ENCODE measurements at regions not wholly inside any gene's neighbourhood (a gene's known extent, or its start where the extent isn't known, plus 50 kb on each side); places are given as distances from the start of the nearest gene placed in this dataset.
"Not testable (repeated sequence)": the region's sequence is repeated elsewhere in the genome, so short reads cannot be mapped to it uniquely, and the experiment has no call there.

DNA sequence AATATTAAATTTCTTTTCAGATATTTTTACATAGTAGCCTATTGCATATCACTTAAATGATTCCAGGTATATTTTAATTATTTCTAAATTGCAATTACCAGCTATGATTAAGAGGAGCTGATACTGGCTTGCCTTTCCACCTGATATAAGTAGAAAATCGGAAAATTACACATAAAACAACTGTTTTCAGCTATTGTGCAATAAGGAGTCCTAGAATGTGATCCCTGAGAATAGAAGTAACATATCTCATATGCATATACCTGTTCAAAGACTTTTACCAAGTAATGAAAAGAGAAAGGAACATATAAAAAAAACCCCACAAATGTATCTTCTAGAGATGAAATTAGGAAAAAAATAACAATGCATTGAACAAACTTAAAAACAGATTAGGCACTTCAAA, 1354.6 kb upstream of the PCDH9 start:
- no peak for DNase-seq (ENCODE audit: low read depth)
- H3K4me3 ChIP-seq (ENCODE audit: low read length), result no peak overlapping the region
- no peak for TF ChIP-seq CTCF (conservative IDR thresholded peaks at IDR 0.05; ENCODE audit: low read length)

GRCh38 chr13:68574053-68574452, 1343.9 kb upstream of the PCDH9 start:
- no peak for TF ChIP-seq CTCF (conservative IDR thresholded peaks at IDR 0.05; ENCODE audit: low read length)
- H3K4me3 ChIP-seq (ENCODE audit: low read length), result no peak overlapping the region
- no peak for DNase-seq (ENCODE audit: low read depth)

DNA sequence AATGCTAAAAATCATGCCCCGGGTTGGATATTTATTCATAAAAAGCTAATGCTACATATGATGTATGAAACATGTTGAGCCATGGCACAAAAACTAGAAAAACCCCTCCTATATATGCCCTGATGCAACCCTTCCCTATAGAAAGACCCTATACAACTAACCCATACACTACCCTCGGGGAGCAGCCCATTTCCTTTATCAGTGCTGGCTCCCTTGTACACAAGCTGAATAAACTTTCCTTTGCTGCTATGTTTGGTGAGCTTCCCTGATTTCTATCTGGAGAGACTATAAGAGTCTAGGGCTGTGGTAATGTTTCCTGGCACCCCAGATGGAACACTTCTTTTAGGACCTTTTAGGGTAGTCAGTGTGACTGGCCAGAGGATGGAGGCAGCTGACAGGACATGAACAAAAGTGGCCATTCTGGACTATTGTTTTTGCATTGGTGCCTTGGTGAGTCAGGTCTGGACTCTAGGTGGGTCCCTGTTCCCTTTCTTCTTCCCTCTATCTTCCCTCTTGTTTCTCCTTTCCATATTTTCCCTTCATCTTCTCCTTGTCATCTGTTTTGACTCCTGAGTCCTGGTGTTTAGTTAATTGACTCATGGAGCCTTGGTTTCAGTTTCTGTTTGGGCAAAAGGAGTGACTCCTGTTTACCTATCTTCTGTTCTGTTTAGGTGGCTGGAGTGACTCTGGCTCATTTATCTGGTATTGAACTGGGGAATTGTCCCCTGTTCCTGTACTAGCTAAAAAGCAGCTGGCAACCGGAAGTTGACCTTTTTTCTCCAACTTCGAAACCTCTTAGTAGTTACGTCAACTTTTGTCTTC, 1321.8 kb upstream of the PCDH9 start:
- no peak for DNase-seq (ENCODE audit: low read depth)
- no peak for TF ChIP-seq CTCF (conservative IDR thresholded peaks at IDR 0.05; ENCODE audit: low read length)
- H3K4me3 ChIP-seq (ENCODE audit: low read length), result no peak overlapping the region

GRCh38 chr13:68550330-68550729, 1320.2 kb upstream of the PCDH9 start:
- H3K4me3 ChIP-seq (ENCODE audit: low read length), result no peak overlapping the region
- TF ChIP-seq CTCF (conservative IDR thresholded peaks at IDR 0.05; ENCODE audit: low read length), result no peak
- no peak for DNase-seq (ENCODE audit: low read depth)

GRCh38 chr13:68540244-68540643, 1310.1 kb upstream of the PCDH9 start:
- no peak overlapping the region for H3K4me3 ChIP-seq (ENCODE audit: low read length)
- no peak for TF ChIP-seq CTCF (conservative IDR thresholded peaks at IDR 0.05; ENCODE audit: low read length)
- DNase-seq (ENCODE audit: low read depth), result no peak

DNA sequence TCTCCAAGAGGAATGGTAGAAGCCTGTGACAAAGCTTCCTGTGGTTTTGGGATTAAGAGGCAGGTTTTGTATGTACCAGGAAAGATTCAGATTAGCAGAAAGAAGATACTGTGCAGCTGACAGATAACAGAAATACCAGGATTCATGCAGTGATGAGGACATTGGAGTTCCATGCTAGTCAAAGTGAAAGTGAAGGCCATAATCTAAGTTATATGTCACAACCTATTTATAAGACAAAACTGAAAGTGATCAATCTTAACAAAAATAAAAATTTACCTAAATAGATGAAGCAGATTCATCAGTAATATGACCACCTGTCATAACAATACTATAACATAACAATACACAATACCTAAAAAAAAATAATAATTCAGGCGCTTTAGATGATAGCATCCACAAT, 1305.2 kb upstream of the PCDH9 start:
- no peak overlapping the region for H3K4me3 ChIP-seq (ENCODE audit: low read length)
- no peak for TF ChIP-seq CTCF (conservative IDR thresholded peaks at IDR 0.05; ENCODE audit: low read length)
- no peak for DNase-seq (ENCODE audit: low read depth)

GRCh38 chr13:68527167-68527566, 1297.0 kb upstream of the PCDH9 start:
- not testable (repeated sequence) for H3K4me3 ChIP-seq (ENCODE audit: low read length); DNase-seq (ENCODE audit: low read depth)

Measured in AG10803 (cell line).